Neural progenitor cell (in vitro differentiated cells): ENCODE measurements at regions not wholly inside any gene's neighbourhood (a gene's known extent, or its start where the extent isn't known, plus 50 kb on each side); places are given as distances from the start of the nearest gene placed in this dataset.

Experiments
- DNase-seq: peaks from one replicate; pipeline ENCODE4 v3.0.0-alpha.2; 2016; ENCODE audit warnings: low spot score
- H2AFZ ChIP-seq: fragments of 200-600 bp; sonication (generic); replicated peaks from 2 replicates; pipeline ENCODE4 v1.6.1; 2016; ENCODE audit warnings: antibody characterized with exemption
- H3F3A ChIP-seq: fragments of 200-600 bp; sonication (generic); 2 replicates; pipeline ENCODE4 v1.6.1; 2016; ENCODE audit warnings: antibody characterized with exemption, low read depth
- H3K27ac ChIP-seq: fragments of 200-600 bp; sonication (generic); 2 replicates; pipeline ENCODE4 v1.5.1; 2016; ENCODE audit warnings: mild to moderate bottlenecking
- H3K27me3 ChIP-seq: fragments of 200-600 bp; sonication (generic); 2 replicates; pipeline ENCODE4 v1.6.1; 2016; ENCODE audit warnings: mild to moderate bottlenecking, moderate library complexity
- H3K36me3 ChIP-seq: fragments of 200-600 bp; sonication (generic); 2 replicates; pipeline ENCODE4 v1.5.1; 2016
- H3K4me1 ChIP-seq: fragments of 200-600 bp; sonication (generic); 2 replicates; pipeline ENCODE4 v1.6.1; 2016; ENCODE audit warnings: mixed run types
- H3K4me2 ChIP-seq: fragments of 200-600 bp; sonication (generic); 2 replicates; pipeline ENCODE4 v1.6.1; 2016
- H3K4me3 ChIP-seq: fragments of 200-600 bp; sonication (generic); 2 replicates; pipeline ENCODE4 v1.5.1; 2016
- H3K79me2 ChIP-seq: fragments of 200-600 bp; sonication (generic); 2 replicates; pipeline ENCODE4 v1.6.1; 2016; ENCODE audit warnings: low read depth
- H3K9ac ChIP-seq: fragments of 200-600 bp; sonication (generic); 2 replicates; pipeline ENCODE4 v1.6.1; 2016
- H3K9me3 ChIP-seq: fragments of 200-600 bp; sonication (generic); 2 replicates; pipeline ENCODE4 v1.5.1; 2016; ENCODE audit warnings: low read depth
- H4K20me1 ChIP-seq: fragments of 200-600 bp; sonication (generic); 2 replicates; pipeline ENCODE4 v1.6.1; 2016; ENCODE audit warnings: low read depth
- H3K27ac Mint-ChIP-seq: 3 replicates; pipeline ENCODE4 v1.8.0; 2021; ENCODE audit warnings: mixed read lengths
- H3K27me3 Mint-ChIP-seq: 2 replicates; pipeline ENCODE4 v1.8.0; 2022; ENCODE audit warnings: low read depth, mild to moderate bottlenecking, inconsistent platforms, moderate library complexity, mixed read lengths; ENCODE audit not compliant: insufficient read depth
- H3K36me3 Mint-ChIP-seq: 3 replicates; pipeline ENCODE4 v1.8.0; 2021; ENCODE audit warnings: mixed read lengths
- H3K4me1 Mint-ChIP-seq: 3 replicates; pipeline ENCODE4 v1.8.0; 2021; ENCODE audit warnings: mixed read lengths
- H3K4me3 Mint-ChIP-seq: 3 replicates; pipeline ENCODE4 v1.8.0; 2021; ENCODE audit warnings: mild to moderate bottlenecking, moderate library complexity, mixed read lengths
- H3K9me3 Mint-ChIP-seq: 3 replicates; pipeline ENCODE4 v1.8.0; 2020; ENCODE audit warnings: mixed read lengths
- EZH2 ChIP-seq: fragments of 200-600 bp; sonication (generic); IDR thresholded peaks from 2 replicates; pipeline ENCODE4 v1.6.1; 2017; ENCODE audit warnings: antibody characterized with exemption, mild to moderate bottlenecking, moderate library complexity
- EZH2phosphoT487 ChIP-seq: fragments of 200-600 bp; sonication (generic); IDR thresholded peaks from 2 replicates; pipeline ENCODE4 v1.6.1; 2017; ENCODE audit warnings: antibody characterized with exemption
- TF ChIP-seq, protein P1 (sequence below): fragments of 200-600 bp; sonication (generic); IDR thresholded peaks from 2 replicates; pipeline ENCODE4 v1.5.1; 2017; ENCODE audit warnings: antibody characterized with exemption, mild to moderate bottlenecking

DNA sequence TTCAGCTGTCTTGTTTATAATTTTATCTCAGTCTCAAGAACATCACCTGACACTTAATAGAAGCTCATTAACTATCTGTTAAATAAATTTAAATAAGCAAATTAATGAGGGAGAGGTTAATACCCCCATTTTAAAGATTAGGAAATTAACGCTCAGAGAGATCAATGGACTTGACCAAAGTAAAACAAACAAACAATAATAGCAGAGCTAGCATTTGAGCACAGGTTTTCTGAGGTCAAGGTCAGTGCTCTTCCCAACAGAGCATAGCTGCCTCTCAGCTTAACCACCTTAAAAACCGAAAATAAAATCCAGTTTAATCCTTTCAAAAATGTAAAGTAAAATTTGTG, 196.6 kb upstream of the BCL6 start:
- TF ChIP-seq, protein P1, sequence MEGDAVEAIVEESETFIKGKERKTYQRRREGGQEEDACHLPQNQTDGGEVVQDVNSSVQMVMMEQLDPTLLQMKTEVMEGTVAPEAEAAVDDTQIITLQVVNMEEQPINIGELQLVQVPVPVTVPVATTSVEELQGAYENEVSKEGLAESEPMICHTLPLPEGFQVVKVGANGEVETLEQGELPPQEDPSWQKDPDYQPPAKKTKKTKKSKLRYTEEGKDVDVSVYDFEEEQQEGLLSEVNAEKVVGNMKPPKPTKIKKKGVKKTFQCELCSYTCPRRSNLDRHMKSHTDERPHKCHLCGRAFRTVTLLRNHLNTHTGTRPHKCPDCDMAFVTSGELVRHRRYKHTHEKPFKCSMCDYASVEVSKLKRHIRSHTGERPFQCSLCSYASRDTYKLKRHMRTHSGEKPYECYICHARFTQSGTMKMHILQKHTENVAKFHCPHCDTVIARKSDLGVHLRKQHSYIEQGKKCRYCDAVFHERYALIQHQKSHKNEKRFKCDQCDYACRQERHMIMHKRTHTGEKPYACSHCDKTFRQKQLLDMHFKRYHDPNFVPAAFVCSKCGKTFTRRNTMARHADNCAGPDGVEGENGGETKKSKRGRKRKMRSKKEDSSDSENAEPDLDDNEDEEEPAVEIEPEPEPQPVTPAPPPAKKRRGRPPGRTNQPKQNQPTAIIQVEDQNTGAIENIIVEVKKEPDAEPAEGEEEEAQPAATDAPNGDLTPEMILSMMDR = no peak
- H3K4me1 Mint-ChIP-seq = peaks cover 6% of the 10 kb centered on the region
- Histone ChIP-seq H3K4me1 (peaks cover 6% of the 10 kb centered on the region), H3F3A (no peaks in the 10 kb centered on the region), H4K20me1 (no peaks in the 10 kb centered on the region), H2AFZ (no peak overlapping the region), H3K79me2 (no peaks in the 10 kb centered on the region), H3K9ac (no peak overlapping the region), H3K4me2 (no peak overlapping the region), H3K36me3 (no peaks in the 10 kb centered on the region), H3K4me3 (no peak overlapping the region), H3K27ac (no peak overlapping the region), H3K27me3 (no peaks in the 10 kb centered on the region), H3K9me3 (no peaks in the 10 kb centered on the region)
- no peak overlapping the region for H3K4me3 Mint-ChIP-seq
- H3K27me3 Mint-ChIP-seq = peaks cover 5% of the 10 kb centered on the region
- DNase-seq = no peak
- no peak overlapping the region for H3K27ac Mint-ChIP-seq
- no peaks in the 10 kb centered on the region for H3K36me3 Mint-ChIP-seq
- H3K9me3 Mint-ChIP-seq = no peaks in the 10 kb centered on the region

DNA sequence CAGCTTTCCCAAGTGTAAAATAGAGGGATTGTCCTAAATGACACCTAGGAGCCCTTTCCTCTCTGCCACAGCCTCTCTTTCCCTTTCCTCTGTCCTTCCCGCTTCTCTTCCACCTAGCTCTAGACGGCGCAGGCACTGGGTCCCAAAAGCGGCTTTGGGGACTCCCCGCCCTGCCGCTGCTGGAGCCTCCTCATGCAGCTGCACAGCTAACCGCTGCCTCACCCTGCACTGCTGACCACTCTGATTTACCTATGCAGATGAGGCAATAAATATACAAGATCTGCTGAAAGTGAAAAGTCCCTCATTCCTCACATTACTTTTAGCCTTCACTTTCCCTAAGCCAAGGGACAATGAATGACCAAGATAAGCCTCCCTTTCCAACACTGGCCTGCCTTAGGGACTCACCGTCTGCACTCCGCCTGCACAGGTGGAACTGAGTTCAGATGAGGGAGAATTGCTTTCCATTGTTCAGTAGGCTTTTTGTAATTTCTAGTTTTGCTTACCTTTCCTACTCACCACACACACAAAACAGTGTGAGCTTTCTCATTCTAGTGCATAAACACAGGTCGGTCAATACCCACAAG, 197.5 kb upstream of the BCL6 start:
- TF ChIP-seq EZH2 (no peak), EZH2phosphoT487 (no peak)
- TF ChIP-seq, protein P1 = no peak
- H3K79me2 ChIP-seq = no peaks in the 10 kb centered on the region
- no peak overlapping the region for H3K4me3 ChIP-seq
- no peaks in the 10 kb centered on the region for H3K9me3 ChIP-seq
- no peaks in the 10 kb centered on the region for H3K27me3 ChIP-seq
- Mint-ChIP-seq H3K27ac (peak overlapping the region; percentile 81), H3K4me1 (peaks cover 6% of the 10 kb centered on the region), H3K4me3 (no peak overlapping the region), H3K27me3 (peaks cover 5% of the 10 kb centered on the region), H3K36me3 (no peaks in the 10 kb centered on the region), H3K9me3 (no peaks in the 10 kb centered on the region)
- no peak overlapping the region for H3K9ac ChIP-seq
- no peak overlapping the region for H3K4me2 ChIP-seq
- no peaks in the 10 kb centered on the region for H3K36me3 ChIP-seq
- H3F3A ChIP-seq = no peaks in the 10 kb centered on the region
- H3K27ac ChIP-seq = no peak overlapping the region
- H2AFZ ChIP-seq = no peak overlapping the region
- peaks cover 6% of the 10 kb centered on the region for H3K4me1 ChIP-seq
- no peaks in the 10 kb centered on the region for H4K20me1 ChIP-seq
- DNase-seq = no peak

DNA sequence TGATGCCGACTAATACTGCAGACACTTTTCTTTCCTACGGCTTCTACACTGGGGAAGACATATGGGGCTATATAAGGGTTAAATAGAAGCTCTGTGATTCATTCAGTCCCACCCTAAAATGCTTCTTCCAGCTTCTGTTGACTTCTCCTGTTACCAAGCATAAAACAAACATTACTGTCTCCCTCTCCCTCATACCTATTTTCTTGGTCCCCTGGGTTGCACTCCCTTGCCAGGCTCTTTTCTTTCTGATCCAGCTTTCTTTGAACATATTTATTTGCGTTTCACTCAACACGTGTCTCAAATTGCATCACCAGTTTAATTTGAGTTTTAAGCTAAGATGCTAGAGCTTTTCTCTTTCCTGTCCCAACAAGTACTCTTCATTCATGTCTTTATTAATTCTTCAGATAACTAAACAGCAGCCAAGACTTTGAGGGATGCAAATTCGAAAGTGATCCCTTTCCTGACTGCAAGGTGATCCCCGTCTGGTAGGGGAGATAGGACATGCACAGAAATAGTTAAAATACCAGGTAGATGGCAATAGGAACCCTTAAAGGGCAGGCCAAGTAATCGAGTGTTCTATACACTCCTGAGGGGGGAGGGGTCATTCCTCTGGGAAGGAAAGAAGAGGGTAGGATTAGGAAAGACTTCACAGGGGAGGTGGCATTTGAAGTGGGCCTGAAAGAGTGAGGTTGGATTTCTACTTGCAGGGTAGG, 198.6 kb upstream of the BCL6 start:
- Histone ChIP-seq H3K4me3 (no peak overlapping the region), H3K4me1 (peaks cover 6% of the 10 kb centered on the region), H3K27ac (no peak overlapping the region), H3K36me3 (no peaks in the 10 kb centered on the region), H3K9ac (no peak overlapping the region), H4K20me1 (no peaks in the 10 kb centered on the region), H3K9me3 (no peaks in the 10 kb centered on the region), H3K27me3 (no peaks in the 10 kb centered on the region), H2AFZ (no peak overlapping the region), H3K4me2 (no peak overlapping the region), H3K79me2 (no peaks in the 10 kb centered on the region), H3F3A (no peaks in the 10 kb centered on the region)
- H3K27ac Mint-ChIP-seq = no peak overlapping the region
- TF ChIP-seq, protein P1 = no peak
- TF ChIP-seq EZH2phosphoT487 (no peak), EZH2 (no peak)
- peak; percentile 20 for DNase-seq
- no peaks in the 10 kb centered on the region for H3K9me3 Mint-ChIP-seq
- H3K36me3 Mint-ChIP-seq = no peaks in the 10 kb centered on the region
- no peak overlapping the region for H3K4me3 Mint-ChIP-seq
- H3K27me3 Mint-ChIP-seq = peaks cover 3% of the 10 kb centered on the region
- peaks cover 2% of the 10 kb centered on the region for H3K4me1 Mint-ChIP-seq
